ENCODE measurements at regions not wholly inside any gene's neighbourhood (a gene's known extent, or its start where the extent isn't known, plus 50 kb on each side); places are given as distances from the start of the nearest gene placed in this dataset.

- peak; percentile 35 for ATAC-seq
- intact Hi-C loops (cut with micrococcal nuclease), result no loop called here
- Histone ChIP-seq H3K4me1 (ENCODE audit: insufficient read depth, low read length) (no peaks in the 10 kb centered on the region), H3F3A (ENCODE audit: low read length, unreplicated experiment) (no peaks in the 10 kb centered on the region), H3K9me3 (ENCODE audit: low read length) (no peaks in the 10 kb centered on the region), H3K27ac (ENCODE audit: low read length) (no peak overlapping the region), H3K36me3 (ENCODE audit: low read depth, low read length) (no peaks in the 10 kb centered on the region), H3K9me2 (replicated peaks; ENCODE audit: low read length) (no peaks in the 10 kb centered on the region), H3K9ac (ENCODE audit: low read length) (no peak overlapping the region), H3K4me2 (ENCODE audit: low read length) (no peak overlapping the region), H3K4me3 (ENCODE audit: low read length) (no peak overlapping the region), H2AFZ (ENCODE audit: low read length) (no peak overlapping the region), H4K20me1 (ENCODE audit: low read length) (no peaks in the 10 kb centered on the region), H3K27me3 (ENCODE audit: low read length) (no peaks in the 10 kb centered on the region), H3K79me2 (ENCODE audit: low read length) (no peaks in the 10 kb centered on the region)
- BruUV-seq (replicated peaks), result no TSS peak
- TF ChIP-seq EZH2 (IDR thresholded peaks at IDR 0.05; ENCODE audit: low read length, unreplicated experiment), result no peak
- no peak for TF ChIP-seq EZH2phosphoT487 (IDR thresholded peaks at IDR 0.05; ENCODE audit: borderline replicate concordance, low read length)
- TF ChIP-seq CTCF (conservative IDR thresholded peaks at IDR 0.05; ENCODE audit: low read depth, low read length), result no peak
- POLR2A ChIA-PET (ENCODE audit: unreplicated experiment), result no interaction called here
- CTCF ChIA-PET, result no interaction called here
- DNase-seq, result peak; percentile 8
Measured at GRCh38 chr13:78182813-78183212, 264.2 kb upstream of the EDNRB start.

GRCh38 chr13:78177306-78177705 is 258.7 kb upstream of the EDNRB start:
- Histone ChIP-seq H4K20me1 (ENCODE audit: low read length) (no peaks in the 10 kb centered on the region), H3K4me2 (ENCODE audit: low read length) (no peak overlapping the region), H2AFZ (ENCODE audit: low read length) (no peak overlapping the region), H3K27me3 (ENCODE audit: low read length) (no peaks in the 10 kb centered on the region), H3K4me1 (ENCODE audit: insufficient read depth, low read length) (no peaks in the 10 kb centered on the region), H3K4me3 (ENCODE audit: low read length) (no peak overlapping the region), H3K27ac (ENCODE audit: low read length) (no peak overlapping the region), H3F3A (ENCODE audit: low read length, unreplicated experiment) (no peaks in the 10 kb centered on the region), H3K9me3 (ENCODE audit: low read length) (no peaks in the 10 kb centered on the region), H3K36me3 (ENCODE audit: low read depth, low read length) (no peaks in the 10 kb centered on the region), H3K79me2 (ENCODE audit: low read length) (no peaks in the 10 kb centered on the region), H3K9ac (ENCODE audit: low read length) (no peak overlapping the region), H3K9me2 (replicated peaks; ENCODE audit: low read length) (no peaks in the 10 kb centered on the region)
- no TSS peak for BruUV-seq (replicated peaks)
- ChIA-PET CTCF (no interaction called here), POLR2A (ENCODE audit: unreplicated experiment) (no interaction called here)
- no peak for DNase-seq
- ATAC-seq, result no peak
- TF ChIP-seq EZH2phosphoT487 (IDR thresholded peaks at IDR 0.05; ENCODE audit: borderline replicate concordance, low read length) (no peak), EZH2 (IDR thresholded peaks at IDR 0.05; ENCODE audit: low read length, unreplicated experiment) (no peak), CTCF (conservative IDR thresholded peaks at IDR 0.05; ENCODE audit: low read depth, low read length) (no peak)
- intact Hi-C loops (cut with micrococcal nuclease), result no loop called here

GRCh38 chr13:78176880-78177279 is 258.2 kb upstream of the EDNRB start:
- TF ChIP-seq EZH2phosphoT487 (IDR thresholded peaks at IDR 0.05; ENCODE audit: borderline replicate concordance, low read length) (no peak), CTCF (conservative IDR thresholded peaks at IDR 0.05; ENCODE audit: low read depth, low read length) (no peak), EZH2 (IDR thresholded peaks at IDR 0.05; ENCODE audit: low read length, unreplicated experiment) (no peak)
- no peak overlapping the region for H3K4me3 ChIP-seq (ENCODE audit: low read length)
- H3K9me2 ChIP-seq (replicated peaks; ENCODE audit: low read length), result no peaks in the 10 kb centered on the region
- DNase-seq, result no peak
- no TSS peak for BruUV-seq (replicated peaks)
- no peaks in the 10 kb centered on the region for H3F3A ChIP-seq (ENCODE audit: low read length, unreplicated experiment)
- no peak overlapping the region for H2AFZ ChIP-seq (ENCODE audit: low read length)
- no peak overlapping the region for H3K9ac ChIP-seq (ENCODE audit: low read length)
- no peaks in the 10 kb centered on the region for H3K27me3 ChIP-seq (ENCODE audit: low read length)
- H4K20me1 ChIP-seq (ENCODE audit: low read length), result no peaks in the 10 kb centered on the region
- no peak for ATAC-seq
- H3K79me2 ChIP-seq (ENCODE audit: low read length), result no peaks in the 10 kb centered on the region
- H3K4me1 ChIP-seq (ENCODE audit: insufficient read depth, low read length), result no peaks in the 10 kb centered on the region
- intact Hi-C loops (cut with micrococcal nuclease), result no loop called here
- H3K36me3 ChIP-seq (ENCODE audit: low read depth, low read length), result no peaks in the 10 kb centered on the region
- no peaks in the 10 kb centered on the region for H3K9me3 ChIP-seq (ENCODE audit: low read length)
- ChIA-PET CTCF (interaction anchor here (0.6 kb wide), 1 partner anchor 664 kb away, joined by 4 read pairs; no protein-coding TSS in a partner anchor), POLR2A (ENCODE audit: unreplicated experiment) (no interaction called here)
- H3K27ac ChIP-seq (ENCODE audit: low read length), result no peak overlapping the region
- H3K4me2 ChIP-seq (ENCODE audit: low read length), result no peak overlapping the region
